Liver (tissue), 8 donors: ENCODE measurements at regions not wholly inside any gene's neighbourhood (a gene's known extent, or its start where the extent isn't known, plus 50 kb on each side); places are given as distances from the start of the nearest gene placed in this dataset.

Experiments
- DNase-seq: peaks from one replicate; pipeline ENCODE4 v3.0.0-alpha.2; 2017; ENCODE audit warnings: low spot score
- H3K27ac ChIP-seq, 2 donors: one replicate each; pipeline ENCODE4 v1.7.0; 2013; ENCODE audit warnings: inconsistent platforms in 2 of 2, low read length in 2 of 2, control low read depth in 1 of 2, low read depth in 1 of 2, mild to moderate bottlenecking in 1 of 2
- H3K27me3 ChIP-seq, 4 donors: one replicate each; pipeline versions ENCODE4 v1.6.1 to v1.7.0; 2013; ENCODE audit warnings: low read length in 3 of 4, inconsistent platforms in 1 of 4, mild to moderate bottlenecking in 1 of 4, moderate library complexity in 1 of 4; ENCODE audit not compliant: control insufficient read depth in 4 of 4, insufficient read depth in 4 of 4
- H3K36me3 ChIP-seq, 4 donors: one replicate each; pipeline versions ENCODE4 v1.6.1 to v1.7.0; 2013; ENCODE audit warnings: low read length in 3 of 4, mild to moderate bottlenecking in 3 of 4, low read depth in 1 of 4, moderate library complexity in 1 of 4; ENCODE audit not compliant: control insufficient read depth in 4 of 4, insufficient read depth in 3 of 4
- H3K4me1 ChIP-seq, 4 donors: one replicate each; pipeline versions ENCODE4 v1.6.1 to v1.7.0; 2013; ENCODE audit warnings: low read length in 3 of 4, mild to moderate bottlenecking in 3 of 4, moderate library complexity in 1 of 4; ENCODE audit not compliant: control insufficient read depth in 4 of 4, insufficient read depth in 4 of 4
- H3K4me3 ChIP-seq, 3 donors: one replicate each; pipeline versions ENCODE4 v1.6.1 to v1.7.0; 2013; ENCODE audit warnings: low read length in 3 of 3, control low read depth in 1 of 3, low read depth in 1 of 3, mild to moderate bottlenecking in 1 of 3
- H3K9ac ChIP-seq, 2 donors: one replicate each; pipeline ENCODE4 v1.7.0; 2013; ENCODE audit warnings: low read length in 2 of 2, mild to moderate bottlenecking in 2 of 2, moderate library complexity in 2 of 2, control low read depth in 1 of 2, low read depth in 1 of 2
- H3K9me3 ChIP-seq, 4 donors: one replicate each; pipeline versions ENCODE4 v1.6.1 to v1.7.0; 2013; ENCODE audit warnings: low read length in 3 of 4; ENCODE audit not compliant: control insufficient read depth in 4 of 4
- EGR1 ChIP-seq, 2 donors: IDR thresholded peaks; 2 replicates each; pipeline ENCODE4 v1.6.1; 2016 to 2018; ENCODE audit warnings: antibody characterized with exemption in 2 of 2, low read depth in 2 of 2
- FOXA1 ChIP-seq: IDR thresholded peaks from 2 replicates; pipeline ENCODE4 v1.6.1; 2016; ENCODE audit warnings: antibody characterized with exemption
- FOXA2 ChIP-seq: IDR thresholded peaks from 2 replicates; pipeline ENCODE4 v1.6.1; 2016; ENCODE audit warnings: antibody characterized with exemption
- GABPA ChIP-seq, 2 donors: IDR thresholded peaks in 1 of 2; conservative IDR thresholded peaks in 1 of 2; 2 replicates each; pipeline ENCODE4 v1.6.1; 2016; ENCODE audit warnings: antibody characterized with exemption in 2 of 2, mild to moderate bottlenecking in 1 of 2, moderate library complexity in 1 of 2
- HNF4G ChIP-seq: IDR thresholded peaks from 2 replicates; pipeline ENCODE4 v1.6.1; 2016; ENCODE audit warnings: antibody characterized with exemption
- JUND ChIP-seq, 2 donors: IDR thresholded peaks; 2 replicates each; pipeline ENCODE4 v1.6.1; 2016; ENCODE audit warnings: antibody characterized with exemption in 2 of 2
- NR2F2 ChIP-seq: IDR thresholded peaks from 2 replicates; pipeline ENCODE4 v1.6.1; 2016; ENCODE audit warnings: antibody characterized with exemption
- RAD21 ChIP-seq, 2 donors: IDR thresholded peaks; 2 replicates each; pipeline ENCODE4 v1.6.1; 2016; ENCODE audit warnings: antibody characterized with exemption in 2 of 2, mild to moderate bottlenecking in 2 of 2
- SP1 ChIP-seq: IDR thresholded peaks from 2 replicates; pipeline ENCODE4 v1.6.1; 2018; ENCODE audit warnings: antibody characterized with exemption, mild to moderate bottlenecking
- TAF1 ChIP-seq: conservative IDR thresholded peaks from 2 replicates; pipeline ENCODE4 v1.6.1; 2016; ENCODE audit warnings: antibody characterized with exemption, mild to moderate bottlenecking
- YY1 ChIP-seq: IDR thresholded peaks from 2 replicates; pipeline ENCODE4 v1.6.1; 2016; ENCODE audit warnings: antibody characterized with exemption, mild to moderate bottlenecking
- WGBS: extraction: QIAGEN DNeasy Blood & Tissue Kit; methylation state at CpG from one replicate; pipeline ENCODE4 v1.1.7; 2013; 5-methylcytosine and 5-hydroxymethylcytosine counted together
- TF ChIP-seq, protein P1 (sequence below): fragments of 150-350 bp; IDR thresholded peaks from 2 replicates; pipeline ENCODE4 v1.5.1; 2017; ENCODE audit warnings: improper control_type of control experiment, low read depth, low read length; ENCODE audit not compliant: missing input control
- TF ChIP-seq, protein P2 (sequence below): IDR thresholded peaks from 2 replicates; pipeline ENCODE4 v1.6.1; 2016; ENCODE audit warnings: antibody characterized with exemption
- TF ChIP-seq, protein P3 (sequence below): IDR thresholded peaks from 2 replicates; pipeline ENCODE4 v1.6.1; 2016; ENCODE audit warnings: antibody characterized with exemption
- TF ChIP-seq, protein P4 (sequence below): IDR thresholded peaks from 2 replicates; pipeline ENCODE4 v1.6.1; 2016; ENCODE audit warnings: antibody characterized with exemption
- donor health status: healthy.
- donor health status: healthy.
- donor health status: healthy.
- donor health status: healthy.
- donor health status: healthy.

DNA sequence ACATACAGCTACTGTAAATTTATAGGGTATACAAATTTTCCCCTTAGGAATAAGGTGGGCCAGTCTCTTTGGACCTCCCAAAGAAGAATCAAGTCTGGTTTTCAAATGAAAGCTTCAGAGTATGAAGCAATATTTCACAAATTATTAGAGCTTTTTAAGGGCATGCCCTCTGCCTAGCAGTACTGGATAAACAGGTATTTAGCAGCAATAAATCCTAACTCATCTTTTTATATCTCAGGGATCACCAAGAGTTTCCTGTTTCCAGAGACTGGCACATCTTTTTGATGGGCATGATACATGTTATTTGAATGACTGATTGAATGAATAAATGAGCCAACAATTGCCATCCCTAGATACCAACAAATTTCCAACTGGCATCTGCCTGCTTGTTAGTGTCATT is 190.4 kb downstream of the NRIP1 start:
- TF ChIP-seq HNF4G (no peak), RAD21 (IDR thresholded peaks at IDR 0.05) (no peak), JUND (IDR thresholded peaks at IDR 0.05) (no peak), FOXA1 (no peak)
- TF ChIP-seq, protein P1, sequence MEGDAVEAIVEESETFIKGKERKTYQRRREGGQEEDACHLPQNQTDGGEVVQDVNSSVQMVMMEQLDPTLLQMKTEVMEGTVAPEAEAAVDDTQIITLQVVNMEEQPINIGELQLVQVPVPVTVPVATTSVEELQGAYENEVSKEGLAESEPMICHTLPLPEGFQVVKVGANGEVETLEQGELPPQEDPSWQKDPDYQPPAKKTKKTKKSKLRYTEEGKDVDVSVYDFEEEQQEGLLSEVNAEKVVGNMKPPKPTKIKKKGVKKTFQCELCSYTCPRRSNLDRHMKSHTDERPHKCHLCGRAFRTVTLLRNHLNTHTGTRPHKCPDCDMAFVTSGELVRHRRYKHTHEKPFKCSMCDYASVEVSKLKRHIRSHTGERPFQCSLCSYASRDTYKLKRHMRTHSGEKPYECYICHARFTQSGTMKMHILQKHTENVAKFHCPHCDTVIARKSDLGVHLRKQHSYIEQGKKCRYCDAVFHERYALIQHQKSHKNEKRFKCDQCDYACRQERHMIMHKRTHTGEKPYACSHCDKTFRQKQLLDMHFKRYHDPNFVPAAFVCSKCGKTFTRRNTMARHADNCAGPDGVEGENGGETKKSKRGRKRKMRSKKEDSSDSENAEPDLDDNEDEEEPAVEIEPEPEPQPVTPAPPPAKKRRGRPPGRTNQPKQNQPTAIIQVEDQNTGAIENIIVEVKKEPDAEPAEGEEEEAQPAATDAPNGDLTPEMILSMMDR, result no peak
- H3K9ac ChIP-seq, result no peak overlapping the region
- H3K27ac ChIP-seq, result no peak overlapping the region
- peaks cover 3 to 28% (median 18%) of the 10 kb centered on the region in 4 donors for H3K4me1 ChIP-seq
- no peaks in the 10 kb centered on the region for H3K27me3 ChIP-seq
- no peak overlapping the region for H3K4me3 ChIP-seq
- no peaks in the 10 kb centered on the region for H3K9me3 ChIP-seq
- no peak for DNase-seq
- H3K36me3 ChIP-seq, result no peaks in the 10 kb centered on the region

DNA sequence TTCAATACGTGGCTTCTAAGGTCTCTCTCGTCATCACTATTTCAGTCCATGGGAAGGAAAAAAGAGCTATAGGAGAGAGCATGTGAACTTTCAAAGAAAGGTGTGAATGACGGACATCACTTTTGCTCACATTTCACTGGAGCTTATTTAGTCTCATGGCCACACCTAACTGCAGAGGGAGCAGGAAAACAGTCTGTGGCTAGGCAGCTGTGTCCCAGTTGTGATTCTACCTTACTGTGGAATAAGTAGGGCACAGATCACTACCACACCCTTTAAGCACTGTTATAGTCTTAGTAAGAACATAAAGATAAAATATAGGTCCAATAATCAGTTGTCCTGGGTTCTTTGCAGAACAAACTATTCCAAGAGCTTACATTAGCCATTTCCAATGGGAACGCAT is 192.9 kb downstream of the NRIP1 start:
- peaks cover 0 to 5% (median 2%) of the 10 kb centered on the region in 4 donors for H3K4me1 ChIP-seq
- WGBS, result 94% methylated on average over 4 of the region's 4 CpGs
- DNase-seq, result no peak

DNA sequence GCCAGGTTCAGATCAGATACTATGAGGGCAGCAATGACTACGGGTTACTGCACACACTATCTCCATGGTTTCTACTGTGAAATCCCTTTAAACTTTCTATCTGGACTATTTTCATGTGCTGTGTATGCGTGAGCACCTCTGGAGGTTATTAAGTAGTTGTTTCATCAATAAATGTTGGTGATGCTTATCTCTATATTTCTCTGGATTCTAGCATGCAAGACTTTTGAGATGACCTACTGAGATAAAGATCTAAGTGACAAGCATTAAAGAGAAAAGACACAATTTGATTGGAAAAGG is 194.0 kb downstream of the NRIP1 start:
- H3K36me3 ChIP-seq, result no peaks in the 10 kb centered on the region
- TF ChIP-seq, protein P2, sequence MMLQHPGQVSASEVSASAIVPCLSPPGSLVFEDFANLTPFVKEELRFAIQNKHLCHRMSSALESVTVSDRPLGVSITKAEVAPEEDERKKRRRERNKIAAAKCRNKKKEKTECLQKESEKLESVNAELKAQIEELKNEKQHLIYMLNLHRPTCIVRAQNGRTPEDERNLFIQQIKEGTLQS, result no peak
- no peak for TF ChIP-seq RAD21 (IDR thresholded peaks at IDR 0.05)
- TF ChIP-seq, protein P1, result no peak
- TF ChIP-seq, protein P3, sequence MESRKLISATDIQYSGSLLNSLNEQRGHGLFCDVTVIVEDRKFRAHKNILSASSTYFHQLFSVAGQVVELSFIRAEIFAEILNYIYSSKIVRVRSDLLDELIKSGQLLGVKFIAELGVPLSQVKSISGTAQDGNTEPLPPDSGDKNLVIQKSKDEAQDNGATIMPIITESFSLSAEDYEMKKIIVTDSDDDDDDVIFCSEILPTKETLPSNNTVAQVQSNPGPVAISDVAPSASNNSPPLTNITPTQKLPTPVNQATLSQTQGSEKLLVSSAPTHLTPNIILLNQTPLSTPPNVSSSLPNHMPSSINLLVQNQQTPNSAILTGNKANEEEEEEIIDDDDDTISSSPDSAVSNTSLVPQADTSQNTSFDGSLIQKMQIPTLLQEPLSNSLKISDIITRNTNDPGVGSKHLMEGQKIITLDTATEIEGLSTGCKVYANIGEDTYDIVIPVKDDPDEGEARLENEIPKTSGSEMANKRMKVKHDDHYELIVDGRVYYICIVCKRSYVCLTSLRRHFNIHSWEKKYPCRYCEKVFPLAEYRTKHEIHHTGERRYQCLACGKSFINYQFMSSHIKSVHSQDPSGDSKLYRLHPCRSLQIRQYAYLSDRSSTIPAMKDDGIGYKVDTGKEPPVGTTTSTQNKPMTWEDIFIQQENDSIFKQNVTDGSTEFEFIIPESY, result no peak
- no peak for TF ChIP-seq JUND (IDR thresholded peaks at IDR 0.05)
- TF ChIP-seq, protein P4, sequence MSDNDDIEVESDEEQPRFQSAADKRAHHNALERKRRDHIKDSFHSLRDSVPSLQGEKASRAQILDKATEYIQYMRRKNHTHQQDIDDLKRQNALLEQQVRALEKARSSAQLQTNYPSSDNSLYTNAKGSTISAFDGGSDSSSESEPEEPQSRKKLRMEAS, result no peak
- no peak for TF ChIP-seq EGR1 (IDR thresholded peaks at IDR 0.05; ENCODE audit: low read depth in 2 of 2)
- TF ChIP-seq YY1, result no peak
- no peak for TF ChIP-seq SP1
- no peak for TF ChIP-seq TAF1
- no peak for TF ChIP-seq FOXA2
- TF ChIP-seq NR2F2, result no peak
- H3K4me1 ChIP-seq, result peaks cover 0 to 3% (median 0%) of the 10 kb centered on the region in 4 donors
- no peak overlapping the region for H3K27ac ChIP-seq
- H3K4me3 ChIP-seq, result no peak overlapping the region
- no peaks in the 10 kb centered on the region for H3K27me3 ChIP-seq
- no peak for DNase-seq
- 71% methylated on average over 2 of the region's 2 CpGs for WGBS
- no peaks in the 10 kb centered on the region for H3K9me3 ChIP-seq
- H3K9ac ChIP-seq, result no peak overlapping the region

More for the DNA sequence above, 192.9 kb downstream of the NRIP1 start:
- Histone ChIP-seq H3K36me3 (no peaks in the 10 kb centered on the region), H3K27me3 (no peaks in the 10 kb centered on the region), H3K9ac (no peak overlapping the region), H3K4me3 (no peak overlapping the region), H3K9me3 (no peaks in the 10 kb centered on the region), H3K27ac (no peak overlapping the region)
- TF ChIP-seq FOXA2 (no peak), EGR1 (IDR thresholded peaks at IDR 0.05; ENCODE audit: low read depth in 2 of 2) (no peak), GABPA (IDR thresholded peaks at IDR 0.05 in 1 of 2, conservative IDR thresholded peaks at IDR 0.05 in 1 of 2) (no peak), YY1 (no peak)
- TF ChIP-seq, protein P4, result no peak
